Hippocampal formation (tissue), 2 donors: ENCODE measurements at regions not wholly inside any gene's neighbourhood (a gene's known extent, or its start where the extent isn't known, plus 50 kb on each side); places are given as distances from the start of the nearest gene placed in this dataset.
A peak's percentile ranks its signal among the peaks of the same experiment; 100 is the strongest.

ENCODE experiments used
- DNase-seq, 2 donors: peaks; one replicate each; lab custom pipeline; 2025; lab: John Stamatoyannopoulos, UW

DNA sequence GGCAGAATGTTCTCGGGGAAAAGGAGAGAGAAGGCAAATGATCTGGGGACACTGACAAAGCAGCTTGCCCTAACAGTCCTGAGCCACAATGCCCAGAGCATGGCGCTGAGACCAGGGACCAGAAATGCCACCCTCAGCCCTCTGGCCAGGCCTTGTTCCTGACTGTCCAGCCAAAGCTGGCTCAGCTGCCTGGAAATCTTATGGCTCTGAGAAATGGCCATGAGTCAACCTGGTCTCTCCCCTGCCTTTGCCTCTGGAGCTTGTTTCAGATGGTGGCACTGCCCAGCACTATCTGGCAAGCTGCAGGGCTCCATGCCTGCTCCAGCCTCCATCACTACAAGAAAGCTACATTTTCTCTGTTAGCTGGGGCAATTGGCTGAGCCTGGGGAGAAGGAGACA lies 90.5 kb upstream of the PLXNA4 start:
- no peak for DNase-seq

- no peak for DNase-seq
These were observed 90.0 kb upstream of the PLXNA4 start for GRCh38 chr7:132666071-132666773.

- no peak for DNase-seq
These were observed 80.8 kb upstream of the PLXNA4 start for GRCh38 chr7:132656846-132657776.

DNA sequence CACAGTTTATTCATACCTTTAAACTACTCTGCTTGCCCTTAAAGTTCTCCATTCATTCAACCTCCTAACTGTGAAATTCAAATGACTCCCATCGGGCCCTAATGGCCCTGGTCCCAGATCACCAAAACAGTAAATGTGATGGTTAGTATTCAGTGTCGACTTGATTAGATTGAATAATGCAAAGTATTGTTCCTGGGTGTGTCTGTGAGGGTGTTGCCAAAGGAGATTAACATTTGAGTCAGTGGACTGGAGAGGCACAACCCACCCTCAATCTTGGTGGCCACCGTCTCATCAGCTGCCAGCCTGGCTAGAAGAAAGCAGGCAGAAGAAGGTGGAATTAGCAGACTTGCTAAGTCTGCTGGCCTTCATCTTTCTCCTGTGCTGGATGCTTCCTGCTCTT lies 80.1 kb upstream of the PLXNA4 start:
- DNase-seq: no peak

DNA sequence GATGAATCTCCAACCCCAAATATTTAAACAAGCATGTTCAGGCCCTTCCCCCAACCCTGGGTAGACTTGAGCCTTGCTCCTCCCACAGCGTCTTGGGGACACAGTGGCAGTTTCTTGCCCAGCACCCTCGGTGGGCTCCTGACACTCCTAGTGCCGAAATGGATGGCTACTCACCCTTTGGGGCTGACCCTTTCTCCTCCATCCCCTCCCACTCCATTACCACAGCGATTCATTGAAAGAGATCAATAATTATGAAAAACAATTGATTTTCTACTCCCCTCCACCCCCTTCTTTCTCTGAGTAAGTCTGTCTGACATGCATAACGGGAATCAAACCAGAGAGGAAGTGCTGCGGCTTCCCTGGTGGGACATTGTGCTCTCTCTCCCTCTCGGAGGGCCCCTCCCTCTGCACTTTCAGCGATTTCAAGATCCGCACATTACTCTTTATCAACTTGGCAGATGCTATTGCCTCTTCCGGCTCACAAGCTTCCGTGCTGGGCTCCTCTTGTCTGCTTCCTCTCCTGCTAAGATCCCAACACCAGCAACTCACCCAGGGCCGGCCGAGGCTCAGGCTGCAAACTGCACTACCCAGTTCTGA lies 79.0 kb upstream of the PLXNA4 start:
- DNase-seq: peak in 1 of 2 donors; percentile 15

GRCh38 chr7:132654150-132654549 lies 77.9 kb upstream of the PLXNA4 start:
- DNase-seq: no peak

DNA sequence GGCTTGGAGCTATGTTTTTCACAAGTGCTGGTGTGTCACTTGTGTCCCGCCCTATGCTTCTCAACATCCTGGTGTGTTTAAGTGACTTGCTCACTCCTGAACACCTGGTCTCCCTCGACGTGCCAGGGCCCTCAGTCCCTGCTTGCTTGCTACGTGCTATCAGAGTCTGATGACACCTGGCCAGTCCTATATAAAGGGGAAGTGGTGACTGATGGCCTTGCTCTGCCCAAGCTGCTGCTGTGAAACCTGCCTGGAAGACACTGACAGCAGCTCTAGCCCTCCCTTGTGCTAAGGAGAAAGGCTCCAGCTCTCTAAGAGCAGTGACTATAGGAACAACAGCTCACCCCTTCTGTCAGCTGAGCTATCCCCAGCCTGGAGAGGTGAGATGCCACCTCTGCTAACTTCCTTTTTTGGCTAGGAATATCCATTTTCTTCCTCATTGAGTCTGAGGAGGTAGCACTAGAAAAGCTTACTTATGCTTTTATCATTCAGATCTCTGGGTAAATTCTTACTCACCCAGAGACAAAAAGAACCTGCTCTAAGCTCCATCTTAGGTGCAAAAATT lies 77.2 kb upstream of the PLXNA4 start:
- no peak for DNase-seq

GRCh38 chr7:132652507-132652906 lies 76.2 kb upstream of the PLXNA4 start:
- DNase-seq: no peak

GRCh38 chr7:132650498-132650897 lies 74.2 kb upstream of the PLXNA4 start:
- DNase-seq: no peak

DNA sequence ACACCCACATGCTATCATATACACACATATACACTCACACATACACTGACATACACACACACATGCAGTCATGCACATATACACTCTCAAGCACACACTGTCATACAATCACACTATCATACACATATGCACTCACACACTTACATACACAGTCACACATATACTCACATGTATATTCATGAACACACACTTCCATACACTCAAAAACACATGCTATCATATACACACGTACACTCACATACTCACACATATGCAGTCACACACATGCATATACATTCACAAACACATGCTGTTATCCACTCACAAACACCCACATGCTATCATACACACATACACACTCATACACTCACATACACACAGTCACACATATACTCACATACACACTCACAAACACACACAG lies 71.0 kb upstream of the PLXNA4 start:
- no peak for DNase-seq

- no peak for DNase-seq
These were observed 69.8 kb upstream of the PLXNA4 start for GRCh38 chr7:132646052-132646451.

DNA sequence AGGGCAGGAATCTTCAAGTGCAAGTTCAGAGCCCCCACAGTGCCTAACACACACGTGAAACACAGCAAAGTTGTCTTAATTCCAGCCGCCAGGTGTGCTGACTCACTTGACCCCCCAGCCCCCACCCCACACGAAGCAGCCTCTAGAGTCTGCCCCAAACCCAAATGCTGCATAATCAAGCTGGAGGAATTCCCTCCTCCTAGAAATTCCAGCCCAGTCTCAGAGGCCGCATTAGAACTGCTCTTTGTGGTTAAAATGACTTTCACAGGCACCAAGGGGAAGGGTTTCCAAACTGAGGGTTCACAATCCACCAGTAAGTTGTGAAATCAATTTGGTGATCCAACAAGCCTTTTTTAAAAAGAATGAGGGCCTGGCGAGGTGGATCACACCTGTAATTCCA lies 67.0 kb upstream of the PLXNA4 start:
- DNase-seq: no peak

- DNase-seq: no peak
These were observed 65.0 kb upstream of the PLXNA4 start for GRCh38 chr7:132641238-132641637.

- no peak for DNase-seq
These were observed 63.7 kb upstream of the PLXNA4 start for GRCh38 chr7:132639983-132640382.

GRCh38 chr7:132638000-132638399 lies 61.7 kb upstream of the PLXNA4 start:
- no peak for DNase-seq

GRCh38 chr7:132636581-132636980 lies 60.3 kb upstream of the PLXNA4 start:
- no peak for DNase-seq

GRCh38 chr7:132635127-132635526 lies 58.9 kb upstream of the PLXNA4 start:
- no peak for DNase-seq

DNA sequence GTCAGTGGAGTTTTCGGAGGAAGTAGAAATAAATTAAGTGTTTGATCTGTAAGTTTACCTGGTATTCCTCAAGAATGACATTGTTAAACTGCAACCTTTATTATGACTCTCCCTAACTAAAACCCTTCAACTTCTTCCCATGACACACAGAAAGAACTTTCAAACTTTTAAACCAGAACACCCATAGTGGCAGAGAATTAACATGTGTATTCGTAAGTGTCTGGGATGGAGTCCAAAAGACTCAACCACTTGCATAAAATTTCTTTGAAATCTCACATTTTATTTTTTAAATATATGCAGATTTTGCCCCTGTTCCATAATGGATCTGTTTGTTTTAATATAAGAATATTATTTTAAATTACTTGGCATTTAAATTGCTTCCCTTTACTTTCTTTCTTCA lies 54.6 kb upstream of the PLXNA4 start:
- no peak for DNase-seq
